Central memory CD8-positive, alpha-beta T cell (primary cell): ENCODE measurements at regions not wholly inside any gene's neighbourhood (a gene's known extent, or its start where the extent isn't known, plus 50 kb on each side); places are given as distances from the start of the nearest gene placed in this dataset.
"Not testable (repeated sequence)": the region's sequence is repeated elsewhere in the genome, so short reads cannot be mapped to it uniquely, and the experiment has no call there.

ENCODE experiments used
- ATAC-seq: fragments of 150-1000 bp; cut with Tn5 transposase; replicated peaks from 2 replicates; pipeline ENCODE4 v1.10.0; 2022; ENCODE audit warnings: mild to moderate bottlenecking, moderate FRiP score, moderate number of reproducible peaks; ENCODE audit not compliant: poor library complexity, severe bottlenecking; ENCODE audit errors: extremely low read depth
- DNase-seq, 2 donors: peaks; one replicate each; pipeline ENCODE4 v3.0.0; 2021; ENCODE audit warnings: low spot score in 2 of 2
- H3K27ac Mint-ChIP-seq: one replicate; pipeline ENCODE4 v1.8.0; 2022; ENCODE audit warnings: low read depth, mild to moderate bottlenecking, moderate library complexity, mixed read lengths
- H3K27me3 Mint-ChIP-seq: one replicate; pipeline ENCODE4 v1.8.0; 2022; ENCODE audit warnings: mixed read lengths
- H3K36me3 Mint-ChIP-seq: one replicate; pipeline ENCODE4 v1.8.0; 2022; ENCODE audit warnings: mild to moderate bottlenecking, moderate library complexity, mixed read lengths; ENCODE audit not compliant: insufficient read depth
- H3K4me1 Mint-ChIP-seq: one replicate; pipeline ENCODE4 v1.8.0; 2022; ENCODE audit warnings: mixed read lengths
- H3K4me3 Mint-ChIP-seq: one replicate; pipeline ENCODE4 v1.8.0; 2022; ENCODE audit warnings: mild to moderate bottlenecking, moderate library complexity, mixed read lengths
- H3K9me3 Mint-ChIP-seq: one replicate; pipeline ENCODE4 v1.8.0; 2022; ENCODE audit warnings: mixed read lengths

GRCh38 chr1:2949966-2950925 is 71.0 kb upstream of the ACTRT2 start:
- no peak overlapping the region for H3K4me3 Mint-ChIP-seq
- ATAC-seq: no peak
- H3K27me3 Mint-ChIP-seq: peaks cover 21% of the 10 kb centered on the region
- H3K27ac Mint-ChIP-seq: no peak overlapping the region
- DNase-seq: no peak
- no peaks in the 10 kb centered on the region for H3K4me1 Mint-ChIP-seq
- H3K36me3 Mint-ChIP-seq: no peaks in the 10 kb centered on the region
- peaks cover 21% of the 10 kb centered on the region for H3K9me3 Mint-ChIP-seq

- ATAC-seq (no peak), DNase-seq (no peak)
- H3K4me3 Mint-ChIP-seq: no peak overlapping the region
- no peaks in the 10 kb centered on the region for H3K4me1 Mint-ChIP-seq
- H3K9me3 Mint-ChIP-seq: peaks cover 22% of the 10 kb centered on the region
- no peaks in the 10 kb centered on the region for H3K36me3 Mint-ChIP-seq
- H3K27ac Mint-ChIP-seq: no peak overlapping the region
- peaks cover 21% of the 10 kb centered on the region for H3K27me3 Mint-ChIP-seq
Observed at GRCh38 chr1:2950926-2951305, 70.4 kb upstream of the ACTRT2 start.

GRCh38 chr1:2951856-2952255 is 69.4 kb upstream of the ACTRT2 start:
- peaks cover 28% of the 10 kb centered on the region for H3K9me3 Mint-ChIP-seq

GRCh38 chr1:2952371-2952770 is 68.9 kb upstream of the ACTRT2 start:
- no peaks in the 10 kb centered on the region for H3K36me3 Mint-ChIP-seq

More at GRCh38 chr1:2951856-2952255, 69.4 kb upstream of the ACTRT2 start:
- Mint-ChIP-seq H3K27ac (no peak overlapping the region), H3K4me1 (no peaks in the 10 kb centered on the region), H3K27me3 (peaks cover 21% of the 10 kb centered on the region), H3K4me3 (no peak overlapping the region), H3K36me3 (no peaks in the 10 kb centered on the region)
- ATAC-seq (no peak), DNase-seq (no peak)

DNA sequence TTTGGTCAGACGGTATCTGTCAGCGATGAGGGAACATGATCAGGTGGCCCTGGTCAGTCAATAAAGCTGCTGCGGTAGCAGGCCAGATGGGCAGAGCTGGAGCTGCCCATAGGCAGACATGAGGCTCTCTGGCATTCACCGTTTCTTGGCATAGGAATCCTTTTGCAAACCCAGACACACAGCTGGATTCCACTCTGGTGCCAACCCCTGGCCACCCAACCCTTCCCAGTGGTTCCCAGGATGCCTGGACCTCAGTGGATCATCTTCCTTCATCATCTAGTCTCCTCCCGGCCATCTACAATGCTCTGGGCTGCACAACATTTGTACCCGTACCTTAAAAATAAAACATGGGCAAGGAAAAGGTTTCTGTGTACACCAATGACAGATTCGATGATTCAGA is 68.3 kb upstream of the ACTRT2 start:
- ATAC-seq: no peak
- H3K4me3 Mint-ChIP-seq: no peak overlapping the region
- peaks cover 28% of the 10 kb centered on the region for H3K9me3 Mint-ChIP-seq
- peaks cover 21% of the 10 kb centered on the region for H3K27me3 Mint-ChIP-seq
- no peak overlapping the region for H3K27ac Mint-ChIP-seq
- no peaks in the 10 kb centered on the region for H3K4me1 Mint-ChIP-seq
- no peaks in the 10 kb centered on the region for H3K36me3 Mint-ChIP-seq
- no peak for DNase-seq

More at GRCh38 chr1:2952371-2952770, 68.9 kb upstream of the ACTRT2 start:
- DNase-seq (no peak), ATAC-seq (no peak)
- H3K27me3 Mint-ChIP-seq: peaks cover 21% of the 10 kb centered on the region
- peaks cover 28% of the 10 kb centered on the region for H3K9me3 Mint-ChIP-seq
- H3K4me3 Mint-ChIP-seq: no peak overlapping the region
- no peaks in the 10 kb centered on the region for H3K4me1 Mint-ChIP-seq
- no peak overlapping the region for H3K27ac Mint-ChIP-seq

DNA sequence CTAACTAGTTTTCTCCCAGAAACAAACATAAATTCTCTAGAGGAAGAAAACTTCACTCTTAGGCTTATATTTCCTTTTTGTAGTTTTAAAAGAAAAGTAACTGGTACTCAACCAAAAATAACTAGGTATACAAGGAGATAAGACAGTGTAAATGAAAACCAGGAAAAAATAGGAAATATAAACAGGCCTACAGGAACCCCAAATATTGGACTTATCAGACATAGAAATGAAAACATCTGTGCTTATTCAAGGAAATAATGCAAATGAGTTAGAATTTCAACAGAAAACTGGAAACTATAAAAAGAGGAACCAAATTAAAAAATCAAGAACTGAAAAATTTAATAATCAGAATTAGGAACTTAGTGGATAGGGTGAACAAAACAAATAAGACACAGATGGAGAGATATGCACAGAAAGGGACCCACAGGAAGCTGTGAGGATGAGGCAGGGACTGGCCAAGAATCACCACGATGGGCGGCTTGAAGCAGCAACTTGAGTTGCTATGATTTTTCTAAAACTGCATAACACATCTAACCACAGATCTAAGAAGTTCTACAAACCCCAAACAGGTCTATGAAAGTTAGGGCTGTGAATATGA is 67.5 kb upstream of the ACTRT2 start:
- H3K27me3 Mint-ChIP-seq: peaks cover 21% of the 10 kb centered on the region
- no peak overlapping the region for H3K4me3 Mint-ChIP-seq
- H3K36me3 Mint-ChIP-seq: no peaks in the 10 kb centered on the region
- no peak overlapping the region for H3K27ac Mint-ChIP-seq
- H3K4me1 Mint-ChIP-seq: no peaks in the 10 kb centered on the region
- ATAC-seq (no peak), DNase-seq (no peak)
- H3K9me3 Mint-ChIP-seq: peaks cover 28% of the 10 kb centered on the region

DNA sequence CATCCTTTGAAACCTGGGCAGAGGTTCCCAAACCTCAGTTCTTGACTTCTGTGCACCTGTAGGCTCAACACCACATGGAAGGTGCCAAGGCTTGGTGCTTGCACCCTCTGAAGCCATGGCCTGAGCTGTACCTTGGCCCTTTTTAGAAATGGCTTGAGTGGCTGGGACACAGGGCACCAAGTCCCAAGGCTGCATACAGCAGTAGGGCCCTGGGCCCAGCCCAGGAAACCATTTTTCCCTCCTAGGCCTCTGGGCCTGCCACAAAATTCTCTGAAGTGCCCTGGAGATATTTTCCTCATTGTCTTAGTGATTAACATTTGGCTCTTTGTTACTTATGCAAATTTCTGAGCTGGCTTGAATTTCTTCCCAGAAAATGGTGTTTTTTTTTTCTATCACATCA is 65.6 kb upstream of the ACTRT2 start:
- no peaks in the 10 kb centered on the region for H3K36me3 Mint-ChIP-seq
- DNase-seq: no peak
- no peak overlapping the region for H3K27ac Mint-ChIP-seq
- H3K27me3 Mint-ChIP-seq: peaks cover 16% of the 10 kb centered on the region
- H3K4me3 Mint-ChIP-seq: no peak overlapping the region
- ATAC-seq: no peak
- peaks cover 28% of the 10 kb centered on the region for H3K9me3 Mint-ChIP-seq
- H3K4me1 Mint-ChIP-seq: no peaks in the 10 kb centered on the region

GRCh38 chr1:2956576-2956975 is 64.7 kb upstream of the ACTRT2 start:
- Mint-ChIP-seq H3K4me1 (no peaks in the 10 kb centered on the region), H3K4me3 (no peak overlapping the region), H3K36me3 (no peaks in the 10 kb centered on the region), H3K27me3 (peaks cover 10% of the 10 kb centered on the region), H3K27ac (no peak overlapping the region), H3K9me3 (peaks cover 28% of the 10 kb centered on the region)
- DNase-seq: no peak
- no peak for ATAC-seq

DNA sequence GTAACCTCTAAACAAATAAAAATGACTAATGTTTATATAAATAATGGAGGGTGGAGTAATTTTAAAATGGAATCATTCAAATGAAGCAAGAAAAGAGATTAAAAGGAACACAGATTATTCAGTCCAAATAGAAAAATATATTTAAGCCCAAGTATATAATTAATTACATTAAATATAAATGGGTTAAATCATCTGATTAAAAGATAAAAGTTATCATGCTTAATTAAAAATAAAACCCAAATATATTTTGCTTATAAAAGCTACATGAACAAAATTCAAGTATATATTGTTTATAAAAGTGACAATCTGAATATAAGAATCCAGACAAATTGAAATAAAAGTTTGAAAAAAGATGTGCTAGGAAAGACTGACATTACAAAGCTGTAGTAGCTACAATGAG is 63.9 kb upstream of the ACTRT2 start:
- H3K9me3 Mint-ChIP-seq: peaks cover 28% of the 10 kb centered on the region
- no peak for DNase-seq
- H3K4me3 Mint-ChIP-seq: no peak overlapping the region
- no peak overlapping the region for H3K27ac Mint-ChIP-seq
- peaks cover 10% of the 10 kb centered on the region for H3K27me3 Mint-ChIP-seq
- H3K36me3 Mint-ChIP-seq: no peaks in the 10 kb centered on the region
- no peaks in the 10 kb centered on the region for H3K4me1 Mint-ChIP-seq
- no peak for ATAC-seq

DNA sequence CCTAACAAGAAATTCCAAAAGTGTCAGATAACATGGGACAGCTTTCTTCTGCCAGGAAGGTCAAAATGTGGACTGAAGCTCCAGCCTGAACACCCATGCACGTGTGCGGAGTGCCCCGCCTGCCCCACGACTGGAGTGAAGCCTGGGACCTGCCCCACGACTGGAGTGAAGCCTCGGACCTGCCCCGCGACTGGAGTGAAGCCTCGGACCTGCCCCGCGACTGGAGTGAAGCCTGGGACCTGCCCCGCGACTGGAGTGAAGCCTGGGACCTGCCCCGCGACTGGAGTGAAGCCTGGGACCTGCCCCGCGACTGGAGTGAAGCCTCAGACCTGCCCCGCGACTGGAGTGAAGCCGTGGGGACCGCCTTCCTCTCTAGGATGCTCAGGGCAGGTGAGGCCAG is 61.4 kb upstream of the ACTRT2 start:
- H3K4me3 Mint-ChIP-seq, ATAC-seq: not testable (repeated sequence)

GRCh38 chr1:2961081-2961480 is 60.2 kb upstream of the ACTRT2 start:
- Mint-ChIP-seq H3K9me3 (peaks cover 5% of the 10 kb centered on the region), H3K27ac (no peak overlapping the region), H3K27me3 (no peaks in the 10 kb centered on the region), H3K4me3 (no peak overlapping the region), H3K36me3 (no peaks in the 10 kb centered on the region), H3K4me1 (no peaks in the 10 kb centered on the region)
- ATAC-seq (no peak), DNase-seq (no peak)

More for the DNA sequence above, 61.4 kb upstream of the ACTRT2 start:
- DNase-seq, H3K36me3 Mint-ChIP-seq, H3K4me1 Mint-ChIP-seq, H3K27ac Mint-ChIP-seq, H3K27me3 Mint-ChIP-seq, H3K9me3 Mint-ChIP-seq: not testable (repeated sequence)

DNA sequence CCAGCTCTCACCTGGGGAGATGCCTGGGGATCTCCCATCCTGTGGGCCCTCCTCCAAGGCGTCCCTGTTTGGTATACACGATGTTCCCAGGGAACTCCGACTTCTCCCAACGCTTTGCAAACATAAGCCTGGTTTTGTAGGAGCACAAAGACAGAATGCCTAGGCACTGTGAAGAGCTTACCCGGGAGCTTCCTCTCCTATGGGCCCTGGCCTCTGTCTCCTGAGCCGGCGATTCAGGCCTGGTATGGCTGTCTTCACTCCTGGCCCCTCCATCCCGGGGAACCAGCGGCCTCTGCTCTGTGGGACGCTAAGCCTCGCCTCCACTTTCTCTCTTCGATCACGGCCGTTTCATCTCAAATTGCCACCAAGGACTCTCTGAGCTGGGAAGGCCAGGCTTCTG is 59.6 kb upstream of the ACTRT2 start:
- no peaks in the 10 kb centered on the region for H3K27me3 Mint-ChIP-seq
- DNase-seq (no peak), ATAC-seq (no peak)
- no peaks in the 10 kb centered on the region for H3K9me3 Mint-ChIP-seq
- H3K27ac Mint-ChIP-seq: no peak overlapping the region
- H3K4me1 Mint-ChIP-seq: no peaks in the 10 kb centered on the region
- H3K4me3 Mint-ChIP-seq: no peak overlapping the region
- no peaks in the 10 kb centered on the region for H3K36me3 Mint-ChIP-seq

DNA sequence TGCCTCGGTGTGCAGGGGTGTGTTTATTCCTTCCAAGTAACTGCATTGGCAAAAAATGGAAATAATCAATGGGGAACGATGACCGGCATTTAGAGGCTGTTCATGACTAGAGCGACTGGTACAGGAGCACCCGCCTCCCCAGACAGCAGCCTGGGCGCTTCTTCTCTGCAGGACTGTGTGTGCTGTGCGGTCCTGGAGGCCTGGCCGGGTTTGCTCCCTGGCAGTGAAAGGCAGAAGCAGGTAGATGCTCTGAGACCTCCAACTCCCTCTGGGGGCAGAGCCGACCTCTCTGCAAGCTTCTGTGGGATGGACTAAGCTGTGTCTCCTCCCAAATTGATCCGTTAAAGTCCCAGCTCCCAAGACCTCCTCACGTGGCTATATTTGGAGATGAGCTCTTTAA is 59.2 kb upstream of the ACTRT2 start:
- H3K27ac Mint-ChIP-seq: no peak overlapping the region
- H3K9me3 Mint-ChIP-seq: no peaks in the 10 kb centered on the region
- no peak overlapping the region for H3K4me3 Mint-ChIP-seq
- no peaks in the 10 kb centered on the region for H3K4me1 Mint-ChIP-seq
- DNase-seq: no peak
- H3K36me3 Mint-ChIP-seq: no peaks in the 10 kb centered on the region
- ATAC-seq: no peak
- H3K27me3 Mint-ChIP-seq: no peaks in the 10 kb centered on the region
